Stimulated activated naive B cell treated with anti-CD40 and anti-IgM and Interleukin-4, amounts not matched to agents 10 μg/mL and 1 μg/mL and 100 μg/mL, for 72 hours (primary cell): ENCODE measurements at regions not wholly inside any gene's neighbourhood (a gene's known extent, or its start where the extent isn't known, plus 50 kb on each side); places are given as distances from the start of the nearest gene placed in this dataset.
"Not testable (repeated sequence)": the region's sequence is repeated elsewhere in the genome, so short reads cannot be mapped to it uniquely, and the experiment has no call there.

Experiments
- ATAC-seq, 2 donors: fragments of 150-1000 bp; cut with Tn5 transposase; replicated peaks; 2 replicates each; pipeline ENCODE4 v1.10.0; 2021; ENCODE audit warnings: moderate library complexity in 1 of 2
- DNase-seq: peaks from one replicate; pipeline ENCODE4 v3.0.0; 2021
- H3K27ac Mint-ChIP-seq: one replicate; pipeline ENCODE4 v1.8.0; 2022; ENCODE audit warnings: mild to moderate bottlenecking, mixed read lengths
- H3K27me3 Mint-ChIP-seq, 2 donors: one replicate each; pipeline ENCODE4 v1.8.0; 2022; ENCODE audit warnings: mixed read lengths in 2 of 2
- H3K36me3 Mint-ChIP-seq, 2 donors: one replicate each; pipeline ENCODE4 v1.8.0; 2022; ENCODE audit warnings: mixed read lengths in 2 of 2, mild to moderate bottlenecking in 1 of 2
- H3K4me1 Mint-ChIP-seq, 2 donors: one replicate each; pipeline ENCODE4 v1.8.0; 2022; ENCODE audit warnings: mixed read lengths in 2 of 2, mild to moderate bottlenecking in 1 of 2
- H3K4me3 Mint-ChIP-seq, 2 donors: one replicate each; pipeline ENCODE4 v1.8.0; 2022; ENCODE audit warnings: mild to moderate bottlenecking in 2 of 2, mixed read lengths in 2 of 2, moderate library complexity in 1 of 2
- H3K9me3 Mint-ChIP-seq, 2 donors: one replicate each; pipeline ENCODE4 v1.8.0; 2022; ENCODE audit warnings: mixed read lengths in 2 of 2, mild to moderate bottlenecking in 1 of 2

DNA sequence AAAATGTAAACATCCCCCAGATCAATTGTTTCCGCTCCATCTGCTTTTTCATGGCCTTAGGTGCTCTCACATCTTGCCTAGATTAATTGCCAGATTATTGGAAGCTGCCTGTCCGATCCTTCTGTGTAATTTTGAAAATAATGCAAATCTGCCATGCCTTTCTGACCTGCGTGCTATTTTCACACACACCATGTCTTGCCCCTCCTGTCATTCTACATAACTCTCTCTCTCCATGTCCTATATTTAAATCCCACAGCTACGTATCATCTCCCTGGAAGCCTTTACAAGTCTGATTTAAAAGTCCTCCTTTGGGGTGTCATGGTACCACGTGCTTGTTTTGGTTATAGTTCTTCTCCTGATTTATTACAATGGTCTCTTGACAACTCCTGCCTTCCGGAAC, 247.6 kb upstream of the ELAVL2 start:
- Mint-ChIP-seq H3K36me3 (no peaks in the 10 kb centered on the region), H3K27ac (no peak overlapping the region), H3K27me3 (no peaks in the 10 kb centered on the region), H3K4me1 (no peaks in the 10 kb centered on the region), H3K9me3 (peaks cover 0 to 6% of the 10 kb centered on the region in 2 donors), H3K4me3 (no peak overlapping the region)
- no peak for DNase-seq
- ATAC-seq, result no peak

DNA sequence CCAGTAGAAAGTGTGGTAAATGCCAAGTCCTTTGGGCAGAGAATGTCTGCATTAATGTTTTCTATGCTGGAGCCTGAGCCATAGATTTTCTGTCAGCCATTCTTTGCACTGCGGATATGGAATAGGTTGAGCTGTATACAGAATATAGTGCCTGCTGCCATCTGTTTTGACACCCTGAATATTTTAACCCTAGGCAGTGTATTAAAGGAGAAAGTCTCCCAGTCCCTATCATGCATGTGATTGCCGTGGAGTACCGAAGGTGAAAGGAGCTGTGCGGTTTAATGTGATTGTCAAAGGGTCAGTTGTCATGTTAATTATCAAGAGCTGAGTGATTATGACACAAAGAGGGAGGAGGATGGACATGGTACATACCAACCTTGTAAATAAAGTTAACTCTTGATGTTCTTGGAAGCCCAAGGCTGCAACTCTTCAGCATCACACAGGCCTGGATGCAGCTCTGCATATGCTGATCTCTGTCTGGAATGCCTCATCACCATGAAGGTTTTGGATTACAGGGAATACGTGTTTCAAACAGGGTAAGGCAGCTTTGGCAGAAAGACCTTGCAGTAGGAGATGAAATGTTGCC, 247.1 kb upstream of the ELAVL2 start:
- no peaks in the 10 kb centered on the region for H3K27me3 Mint-ChIP-seq
- no peaks in the 10 kb centered on the region for H3K4me1 Mint-ChIP-seq
- peaks cover 0 to 3% of the 10 kb centered on the region in 2 donors for H3K9me3 Mint-ChIP-seq
- H3K36me3 Mint-ChIP-seq, result no peaks in the 10 kb centered on the region
- no peak for ATAC-seq
- no peak overlapping the region for H3K4me3 Mint-ChIP-seq
- DNase-seq, result no peak
- H3K27ac Mint-ChIP-seq, result no peak overlapping the region

DNA sequence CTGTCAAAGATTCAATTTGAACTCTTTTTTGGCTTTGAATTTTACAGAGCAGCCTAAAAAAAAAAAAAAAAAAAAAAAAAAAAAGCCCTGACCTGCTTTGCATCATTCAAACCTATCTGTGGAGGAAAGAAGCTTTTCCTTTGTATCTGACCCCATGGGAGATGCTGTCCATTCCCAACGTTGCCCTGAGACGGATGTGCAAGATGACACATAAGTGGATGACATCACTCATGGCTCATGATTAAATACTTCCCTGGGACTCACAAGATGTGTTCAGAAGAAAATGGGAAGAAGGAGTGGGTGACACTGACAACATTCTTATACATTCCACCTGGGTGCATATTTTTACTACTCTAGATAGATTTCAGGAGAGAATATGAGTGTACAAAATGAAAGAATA, 245.7 kb upstream of the ELAVL2 start:
- H3K4me1 Mint-ChIP-seq, result no peaks in the 10 kb centered on the region
- no peaks in the 10 kb centered on the region for H3K36me3 Mint-ChIP-seq
- no peaks in the 10 kb centered on the region for H3K27me3 Mint-ChIP-seq
- no peak overlapping the region for H3K27ac Mint-ChIP-seq
- H3K9me3 Mint-ChIP-seq, result peaks cover 0 to 3% of the 10 kb centered on the region in 2 donors
- ATAC-seq (no peak), DNase-seq (no peak)
- H3K4me3 Mint-ChIP-seq, result no peak overlapping the region

GRCh38 chr9:24071091-24071490, 245.1 kb upstream of the ELAVL2 start:
- Mint-ChIP-seq H3K4me3 (no peak overlapping the region), H3K27ac (no peak overlapping the region), H3K9me3 (no peaks in the 10 kb centered on the region), H3K27me3 (no peaks in the 10 kb centered on the region), H3K36me3 (no peaks in the 10 kb centered on the region), H3K4me1 (no peaks in the 10 kb centered on the region)
- DNase-seq, result no peak
- ATAC-seq, result no peak

- not testable (repeated sequence) for ATAC-seq, H3K27ac Mint-ChIP-seq, H3K4me3 Mint-ChIP-seq, DNase-seq, H3K4me1 Mint-ChIP-seq, H3K36me3 Mint-ChIP-seq, H3K27me3 Mint-ChIP-seq, H3K9me3 Mint-ChIP-seq
These were observed 241.1 kb upstream of the ELAVL2 start for GRCh38 chr9:24067107-24067506.

DNA sequence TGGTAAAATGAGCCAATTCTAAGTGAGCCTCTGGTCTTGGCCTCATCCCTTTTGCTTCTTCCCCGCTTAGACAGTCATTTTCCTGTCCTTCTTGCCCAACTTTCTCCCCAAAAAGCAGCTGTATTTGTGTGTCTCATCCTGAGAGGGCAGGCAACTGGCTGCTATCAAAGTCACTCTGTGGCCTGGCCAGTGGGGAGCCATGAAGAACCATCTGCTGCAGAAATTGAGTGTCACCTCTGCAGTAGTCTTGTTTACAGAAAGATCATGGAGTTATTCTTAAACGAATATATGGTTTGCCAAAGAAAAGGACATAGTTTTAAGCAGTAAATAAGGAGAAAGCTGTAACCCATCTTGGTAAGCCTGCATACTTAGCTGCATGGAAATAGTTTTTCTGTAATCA, 233.6 kb upstream of the ELAVL2 start:
- Mint-ChIP-seq H3K4me1 (no peaks in the 10 kb centered on the region), H3K27me3 (no peaks in the 10 kb centered on the region), H3K9me3 (peaks cover 0 to 4% of the 10 kb centered on the region in 2 donors), H3K36me3 (no peaks in the 10 kb centered on the region), H3K4me3 (no peak overlapping the region), H3K27ac (no peak overlapping the region)
- ATAC-seq, result no peak
- no peak for DNase-seq

DNA sequence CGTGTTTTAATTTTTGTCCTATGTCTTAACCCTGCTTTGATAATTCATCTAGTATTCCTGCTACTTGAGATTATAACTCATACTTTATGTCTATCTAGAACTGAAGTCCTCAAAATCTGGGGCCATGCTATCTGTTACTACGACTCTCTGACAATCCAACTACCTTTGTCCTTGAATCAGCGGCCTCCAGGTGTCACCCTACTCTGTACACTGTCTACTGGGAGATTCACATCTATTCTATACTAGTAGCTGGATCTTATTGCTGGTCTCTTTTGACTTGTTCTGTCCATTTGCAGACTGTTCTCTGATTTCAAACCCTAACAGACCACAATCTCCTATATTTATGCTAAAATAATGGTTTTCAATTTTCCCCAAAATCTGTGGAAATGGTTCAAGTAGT, 225.5 kb upstream of the ELAVL2 start:
- no peak overlapping the region for H3K4me3 Mint-ChIP-seq
- H3K36me3 Mint-ChIP-seq, result no peaks in the 10 kb centered on the region
- H3K27ac Mint-ChIP-seq, result no peak overlapping the region
- H3K4me1 Mint-ChIP-seq, result no peaks in the 10 kb centered on the region
- DNase-seq (no peak), ATAC-seq (no peak)
- peaks cover 9 to 11% of the 10 kb centered on the region in 2 donors for H3K9me3 Mint-ChIP-seq
- H3K27me3 Mint-ChIP-seq, result no peaks in the 10 kb centered on the region

DNA sequence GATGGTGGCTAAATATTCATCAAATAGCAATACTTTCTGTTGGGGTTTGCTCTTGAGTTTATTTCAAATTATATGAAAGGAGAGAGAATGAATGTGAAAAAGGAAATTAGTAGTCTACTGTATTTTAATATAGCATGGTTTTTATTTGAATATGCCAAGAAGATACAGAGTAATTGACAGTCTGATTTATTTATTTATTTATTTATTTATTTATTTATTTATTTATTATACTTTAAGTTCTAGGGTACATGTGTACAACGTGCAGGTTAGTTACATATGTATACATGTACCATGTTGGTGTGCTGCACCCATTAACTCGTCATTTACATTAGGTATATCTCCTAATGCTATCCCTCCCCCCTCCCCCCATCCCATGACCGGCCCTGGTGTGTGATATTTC, 224.2 kb upstream of the ELAVL2 start:
- H3K4me3 Mint-ChIP-seq, H3K27ac Mint-ChIP-seq, H3K27me3 Mint-ChIP-seq, ATAC-seq, H3K4me1 Mint-ChIP-seq, H3K36me3 Mint-ChIP-seq, DNase-seq: not testable (repeated sequence)
- peaks cover 9 to 11% of the 10 kb centered on the region in 2 donors for H3K9me3 Mint-ChIP-seq

DNA sequence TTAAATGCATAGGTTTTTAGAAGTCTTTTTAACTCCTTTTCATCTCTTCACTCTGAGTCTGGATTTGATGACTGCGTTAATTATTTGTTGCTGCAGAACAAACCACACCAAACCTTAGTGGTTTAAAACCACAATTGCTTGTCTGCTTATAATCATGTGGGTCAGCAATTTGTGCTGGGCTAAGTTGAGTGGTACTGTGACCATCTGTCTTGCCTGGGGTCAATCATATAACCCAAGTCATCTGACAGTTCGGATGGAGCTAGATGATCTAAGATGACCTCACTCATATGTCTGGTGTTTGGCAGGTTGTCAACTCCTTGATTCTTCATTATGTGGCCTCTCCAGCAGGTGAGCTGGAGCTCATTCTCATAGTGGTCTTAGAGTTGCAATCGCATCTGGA, 219.1 kb upstream of the ELAVL2 start:
- H3K36me3 Mint-ChIP-seq, result no peaks in the 10 kb centered on the region
- no peak overlapping the region for H3K4me3 Mint-ChIP-seq
- no peaks in the 10 kb centered on the region for H3K4me1 Mint-ChIP-seq
- DNase-seq (no peak), ATAC-seq (no peak)
- H3K27me3 Mint-ChIP-seq, result no peaks in the 10 kb centered on the region
- no peak overlapping the region for H3K27ac Mint-ChIP-seq
- peaks cover 5 to 9% of the 10 kb centered on the region in 2 donors for H3K9me3 Mint-ChIP-seq

GRCh38 chr9:24044576-24044975, 218.5 kb upstream of the ELAVL2 start:
- ATAC-seq (no peak), DNase-seq (no peak)
- H3K27ac Mint-ChIP-seq, result no peak overlapping the region
- peaks cover 4 to 6% of the 10 kb centered on the region in 2 donors for H3K9me3 Mint-ChIP-seq
- no peaks in the 10 kb centered on the region for H3K36me3 Mint-ChIP-seq
- no peak overlapping the region for H3K4me3 Mint-ChIP-seq
- no peaks in the 10 kb centered on the region for H3K4me1 Mint-ChIP-seq
- no peaks in the 10 kb centered on the region for H3K27me3 Mint-ChIP-seq

DNA sequence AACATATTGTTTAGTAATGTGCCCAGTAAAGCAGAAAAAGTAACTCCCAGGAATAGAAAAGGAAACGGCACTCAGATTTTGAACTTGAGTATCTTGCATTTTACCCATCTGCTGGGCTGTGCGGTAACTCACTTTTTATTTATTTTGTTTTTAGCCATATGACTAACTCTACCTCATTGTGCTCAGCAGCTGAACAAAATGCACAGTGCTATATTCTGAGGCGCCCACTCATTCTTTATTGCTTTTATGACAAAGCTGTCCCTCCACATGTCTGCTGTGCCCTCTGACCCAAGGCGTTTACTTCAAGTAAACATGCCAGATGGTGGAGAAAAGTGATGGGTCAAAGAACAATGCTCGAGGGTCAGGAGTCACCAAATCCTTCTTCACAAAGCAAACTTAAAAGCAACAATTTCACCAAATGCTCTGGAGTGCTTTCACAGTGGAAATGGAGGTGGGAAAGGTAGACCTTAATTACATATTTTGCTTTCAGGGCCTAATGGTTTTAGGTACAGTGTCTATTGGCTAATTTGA, 215.2 kb upstream of the ELAVL2 start:
- H3K27me3 Mint-ChIP-seq, result no peaks in the 10 kb centered on the region
- H3K27ac Mint-ChIP-seq, result no peak overlapping the region
- H3K36me3 Mint-ChIP-seq, result no peaks in the 10 kb centered on the region
- H3K4me1 Mint-ChIP-seq, result no peaks in the 10 kb centered on the region
- H3K9me3 Mint-ChIP-seq, result peaks cover 1 to 6% of the 10 kb centered on the region in 2 donors
- DNase-seq, result no peak
- ATAC-seq, result no peak
- no peak overlapping the region for H3K4me3 Mint-ChIP-seq

GRCh38 chr9:24036459-24036858, 210.4 kb upstream of the ELAVL2 start:
- Mint-ChIP-seq H3K27ac (no peak overlapping the region), H3K36me3 (no peaks in the 10 kb centered on the region), H3K4me1 (no peaks in the 10 kb centered on the region), H3K27me3 (no peaks in the 10 kb centered on the region), H3K9me3 (peaks cover 6 to 8% of the 10 kb centered on the region in 2 donors), H3K4me3 (no peak overlapping the region)
- ATAC-seq (no peak), DNase-seq (no peak)

DNA sequence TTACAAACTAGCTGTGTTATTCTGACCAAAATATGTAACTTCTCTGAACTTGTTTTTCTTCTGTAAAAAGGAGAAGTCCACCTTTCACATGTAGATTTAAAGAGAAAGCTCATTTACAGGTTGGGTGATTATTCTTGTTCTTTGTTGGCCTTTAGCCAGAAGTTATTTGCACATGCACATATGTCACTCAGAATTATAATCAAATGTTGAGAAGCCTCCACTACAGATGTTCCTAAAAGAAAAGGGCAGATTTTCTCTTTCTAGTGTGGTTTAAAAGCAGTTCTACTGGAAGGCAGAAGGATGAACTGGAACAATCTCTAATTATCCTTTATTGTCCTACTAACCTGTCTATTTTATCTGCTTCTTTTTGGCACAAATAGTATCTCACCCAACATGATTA, 209.8 kb upstream of the ELAVL2 start:
- Mint-ChIP-seq H3K27ac (no peak overlapping the region), H3K9me3 (peaks cover 6 to 8% of the 10 kb centered on the region in 2 donors), H3K4me3 (no peak overlapping the region), H3K36me3 (no peaks in the 10 kb centered on the region), H3K4me1 (no peaks in the 10 kb centered on the region), H3K27me3 (no peaks in the 10 kb centered on the region)
- DNase-seq (no peak), ATAC-seq (no peak)

- Mint-ChIP-seq H3K27me3 (no peaks in the 10 kb centered on the region), H3K4me1 (no peaks in the 10 kb centered on the region), H3K27ac (no peak overlapping the region), H3K36me3 (no peaks in the 10 kb centered on the region), H3K9me3 (peaks cover 6 to 7% of the 10 kb centered on the region in 2 donors), H3K4me3 (no peak overlapping the region)
- DNase-seq (no peak), ATAC-seq (no peak)
These were observed 185.8 kb upstream of the ELAVL2 start for GRCh38 chr9:24011881-24012280.

GRCh38 chr9:24011009-24011717, 185.1 kb upstream of the ELAVL2 start:
- no peak for DNase-seq
- Mint-ChIP-seq H3K4me1 (no peaks in the 10 kb centered on the region), H3K27me3 (no peaks in the 10 kb centered on the region), H3K4me3 (no peak overlapping the region), H3K9me3 (peaks cover 6 to 7% of the 10 kb centered on the region in 2 donors), H3K27ac (no peak overlapping the region), H3K36me3 (no peaks in the 10 kb centered on the region)
- no peak for ATAC-seq
